ENCODE measurements at regions not wholly inside any gene's neighbourhood (a gene's known extent, or its start where the extent isn't known, plus 50 kb on each side); places are given as distances from the start of the nearest gene placed in this dataset.
A peak's percentile ranks its signal among the peaks of the same experiment; 100 is the strongest.

GRCh38 chr3:168598250-168598649 is 502.5 kb upstream of the GOLIM4 start:
- CTCF ChIA-PET, result interaction anchor here (1.0 to 1.1 kb wide), 2 partner anchors 10 to 87 kb away, joined by 3 to 4 read pairs; no protein-coding TSS in a partner anchor
- no CpG with 5 or more reads among the region's 2 CpGs for WGBS (ENCODE audit: insufficient coverage)
- Histone ChIP-seq H3K4me1 (ENCODE audit: control extremely low read depth in 1 of 4, control insufficient read depth in 4 of 4, insufficient read depth in 4 of 4, low read length in 3 of 4) (peaks cover 2 to 26% (median 5%) of the 10 kb centered on the region in 4 experiments), H3K36me3 (ENCODE audit: control insufficient read depth in 4 of 4, insufficient read depth in 4 of 4, low read length in 3 of 4) (no peaks in the 10 kb centered on the region), H3K9me3 (ENCODE audit: control extremely low read depth in 1 of 5, control insufficient read depth in 4 of 5, insufficient read depth in 2 of 5, low read depth in 1 of 5, low read length in 4 of 5) (peaks cover 0 to 3% (median 0%) of the 10 kb centered on the region in 5 experiments), H3K27me3 (replicated peaks in 2 of 5; ENCODE audit: control insufficient read depth in 4 of 5, insufficient read depth in 5 of 5, low read length in 4 of 5) (no peaks in the 10 kb centered on the region), H3K4me3 (ENCODE audit: control insufficient read depth in 1 of 7, extremely low read depth in 1 of 7, insufficient read depth in 4 of 7, low read depth in 2 of 7, low read length in 6 of 7) (no peak overlapping the region), H3K27ac (ENCODE audit: insufficient read depth in 1 of 2, low read depth in 1 of 2, low read length in 2 of 2, poor library complexity in 1 of 2, severe bottlenecking in 2 of 2) (no peak overlapping the region)
- POLR2A ChIA-PET, result interaction anchor here (1.0 kb wide), 1 partner anchor 14 kb away, joined by 4 read pairs; no protein-coding TSS in a partner anchor
- no peak for DNase-seq

- Histone ChIP-seq H3K9me3 (ENCODE audit: control extremely low read depth in 1 of 5, control insufficient read depth in 4 of 5, insufficient read depth in 2 of 5, low read depth in 1 of 5, low read length in 4 of 5) (peaks cover 0 to 3% (median 0%) of the 10 kb centered on the region in 5 experiments), H3K27ac (ENCODE audit: insufficient read depth in 1 of 2, low read depth in 1 of 2, low read length in 2 of 2, poor library complexity in 1 of 2, severe bottlenecking in 2 of 2) (peak overlapping the region in 1 of 2 experiments; percentile 15), H3K4me3 (ENCODE audit: control insufficient read depth in 1 of 7, extremely low read depth in 1 of 7, insufficient read depth in 4 of 7, low read depth in 2 of 7, low read length in 6 of 7) (peak overlapping the region in 1 of 7 experiments; percentile 6), H3K36me3 (ENCODE audit: control insufficient read depth in 4 of 4, insufficient read depth in 4 of 4, low read length in 3 of 4) (no peaks in the 10 kb centered on the region), H3K27me3 (replicated peaks in 2 of 5; ENCODE audit: control insufficient read depth in 4 of 5, insufficient read depth in 5 of 5, low read length in 4 of 5) (no peaks in the 10 kb centered on the region), H3K4me1 (ENCODE audit: control extremely low read depth in 1 of 4, control insufficient read depth in 4 of 4, insufficient read depth in 4 of 4, low read length in 3 of 4) (peaks cover 2 to 35% (median 8%) of the 10 kb centered on the region in 4 experiments)
- ChIA-PET CTCF (interaction anchor here (1.0 to 1.3 kb wide), 3 partner anchors 12 to 24 kb away, joined by 3 read pairs; no protein-coding TSS in a partner anchor), POLR2A (no interaction called here)
- peak in 2 of 3 donors; percentile 68 to 83 for DNase-seq
- WGBS (ENCODE audit: insufficient coverage), result no CpG with 5 or more reads among the region's 1 CpG
Measured at GRCh38 chr3:168596175-168596823, 500.6 kb upstream of the GOLIM4 start.

GRCh38 chr3:168591587-168591986 is 495.9 kb upstream of the GOLIM4 start:
- Histone ChIP-seq H3K27ac (ENCODE audit: insufficient read depth in 1 of 2, low read depth in 1 of 2, low read length in 2 of 2, poor library complexity in 1 of 2, severe bottlenecking in 2 of 2) (no peak overlapping the region), H3K4me3 (ENCODE audit: control insufficient read depth in 1 of 7, extremely low read depth in 1 of 7, insufficient read depth in 4 of 7, low read depth in 2 of 7, low read length in 6 of 7) (peak overlapping the region in 3 of 7 experiments; percentile 20 to 51 (median 42)), H3K9me3 (ENCODE audit: control extremely low read depth in 1 of 5, control insufficient read depth in 4 of 5, insufficient read depth in 2 of 5, low read depth in 1 of 5, low read length in 4 of 5) (peaks cover 0 to 3% (median 0%) of the 10 kb centered on the region in 5 experiments), H3K36me3 (ENCODE audit: control insufficient read depth in 4 of 4, insufficient read depth in 4 of 4, low read length in 3 of 4) (no peaks in the 10 kb centered on the region), H3K27me3 (replicated peaks in 2 of 5; ENCODE audit: control insufficient read depth in 4 of 5, insufficient read depth in 5 of 5, low read length in 4 of 5) (no peaks in the 10 kb centered on the region), H3K4me1 (ENCODE audit: control extremely low read depth in 1 of 4, control insufficient read depth in 4 of 4, insufficient read depth in 4 of 4, low read length in 3 of 4) (peaks cover 2 to 26% (median 8%) of the 10 kb centered on the region in 4 experiments)
- no peak for DNase-seq
- CTCF ChIA-PET, result interaction anchor here (1.1 to 1.5 kb wide), 2 partner anchors 15 to 70 kb away, joined by 3 read pairs; no protein-coding TSS in a partner anchor
- 50% methylated on average over 1 of the region's 2 CpGs for WGBS (ENCODE audit: insufficient coverage)
- POLR2A ChIA-PET, result no interaction called here

- ChIA-PET POLR2A (no interaction called here), CTCF (no interaction called here)
- no peak for DNase-seq
- Histone ChIP-seq H3K27me3 (replicated peaks in 2 of 5; ENCODE audit: control insufficient read depth in 4 of 5, insufficient read depth in 5 of 5, low read length in 4 of 5) (no peaks in the 10 kb centered on the region), H3K4me3 (ENCODE audit: control insufficient read depth in 1 of 7, extremely low read depth in 1 of 7, insufficient read depth in 4 of 7, low read depth in 2 of 7, low read length in 6 of 7) (no peak overlapping the region), H3K9me3 (ENCODE audit: control extremely low read depth in 1 of 5, control insufficient read depth in 4 of 5, insufficient read depth in 2 of 5, low read depth in 1 of 5, low read length in 4 of 5) (peaks cover 0 to 3% (median 0%) of the 10 kb centered on the region in 5 experiments), H3K27ac (ENCODE audit: insufficient read depth in 1 of 2, low read depth in 1 of 2, low read length in 2 of 2, poor library complexity in 1 of 2, severe bottlenecking in 2 of 2) (no peak overlapping the region), H3K36me3 (ENCODE audit: control insufficient read depth in 4 of 4, insufficient read depth in 4 of 4, low read length in 3 of 4) (no peaks in the 10 kb centered on the region), H3K4me1 (ENCODE audit: control extremely low read depth in 1 of 4, control insufficient read depth in 4 of 4, insufficient read depth in 4 of 4, low read length in 3 of 4) (peaks cover 4 to 25% (median 11%) of the 10 kb centered on the region in 4 experiments)
- WGBS (ENCODE audit: insufficient coverage), result 93% methylated on average over 2 of the region's 3 CpGs
Measured at GRCh38 chr3:168589376-168589775, 493.7 kb upstream of the GOLIM4 start.

GRCh38 chr3:168585544-168585943 is 489.8 kb upstream of the GOLIM4 start:
- no peaks in the 10 kb centered on the region for H3K9me3 ChIP-seq (ENCODE audit: control extremely low read depth in 1 of 5, control insufficient read depth in 4 of 5, insufficient read depth in 2 of 5, low read depth in 1 of 5, low read length in 4 of 5)
- peaks cover 4 to 34% (median 10%) of the 10 kb centered on the region in 4 experiments for H3K4me1 ChIP-seq (ENCODE audit: control extremely low read depth in 1 of 4, control insufficient read depth in 4 of 4, insufficient read depth in 4 of 4, low read length in 3 of 4)
- DNase-seq, result peak in 1 of 3 donors; percentile 37
- no peaks in the 10 kb centered on the region for H3K27me3 ChIP-seq (replicated peaks in 2 of 5; ENCODE audit: control insufficient read depth in 4 of 5, insufficient read depth in 5 of 5, low read length in 4 of 5)
- H3K4me3 ChIP-seq (ENCODE audit: control insufficient read depth in 1 of 7, extremely low read depth in 1 of 7, insufficient read depth in 4 of 7, low read depth in 2 of 7, low read length in 6 of 7), result no peak overlapping the region
- H3K27ac ChIP-seq (ENCODE audit: insufficient read depth in 1 of 2, low read depth in 1 of 2, low read length in 2 of 2, poor library complexity in 1 of 2, severe bottlenecking in 2 of 2), result no peak overlapping the region
- ChIA-PET CTCF (interaction anchor here (0.9 to 2.0 kb wide), 2 partner anchors 74 to 79 kb away, joined by 3 to 6 read pairs; no protein-coding TSS in a partner anchor), POLR2A (interaction anchor here (0.9 kb wide), 1 partner anchor 20 kb away, joined by 3 read pairs; no protein-coding TSS in a partner anchor)
- no peaks in the 10 kb centered on the region for H3K36me3 ChIP-seq (ENCODE audit: control insufficient read depth in 4 of 4, insufficient read depth in 4 of 4, low read length in 3 of 4)

- no CpG with 5 or more reads among the region's 3 CpGs for WGBS (ENCODE audit: insufficient coverage)
- Histone ChIP-seq H3K9me3 (ENCODE audit: control extremely low read depth in 1 of 5, control insufficient read depth in 4 of 5, insufficient read depth in 2 of 5, low read depth in 1 of 5, low read length in 4 of 5) (no peaks in the 10 kb centered on the region), H3K4me3 (ENCODE audit: control insufficient read depth in 1 of 7, extremely low read depth in 1 of 7, insufficient read depth in 4 of 7, low read depth in 2 of 7, low read length in 6 of 7) (no peak overlapping the region), H3K27me3 (replicated peaks in 2 of 5; ENCODE audit: control insufficient read depth in 4 of 5, insufficient read depth in 5 of 5, low read length in 4 of 5) (no peaks in the 10 kb centered on the region), H3K4me1 (ENCODE audit: control extremely low read depth in 1 of 4, control insufficient read depth in 4 of 4, insufficient read depth in 4 of 4, low read length in 3 of 4) (peaks cover 4 to 43% (median 13%) of the 10 kb centered on the region in 4 experiments), H3K27ac (ENCODE audit: insufficient read depth in 1 of 2, low read depth in 1 of 2, low read length in 2 of 2, poor library complexity in 1 of 2, severe bottlenecking in 2 of 2) (no peak overlapping the region), H3K36me3 (ENCODE audit: control insufficient read depth in 4 of 4, insufficient read depth in 4 of 4, low read length in 3 of 4) (no peaks in the 10 kb centered on the region)
- DNase-seq, result no peak
- ChIA-PET CTCF (interaction anchor here (2.0 kb wide), 1 partner anchor 73 kb away, joined by 6 read pairs; no protein-coding TSS in a partner anchor), POLR2A (no interaction called here)
Measured at GRCh38 chr3:168583977-168584376, 488.3 kb upstream of the GOLIM4 start.

- Histone ChIP-seq H3K9me3 (ENCODE audit: control extremely low read depth in 1 of 5, control insufficient read depth in 4 of 5, insufficient read depth in 2 of 5, low read depth in 1 of 5, low read length in 4 of 5) (no peaks in the 10 kb centered on the region), H3K4me3 (ENCODE audit: control insufficient read depth in 1 of 7, extremely low read depth in 1 of 7, insufficient read depth in 4 of 7, low read depth in 2 of 7, low read length in 6 of 7) (no peak overlapping the region), H3K27me3 (replicated peaks in 2 of 5; ENCODE audit: control insufficient read depth in 4 of 5, insufficient read depth in 5 of 5, low read length in 4 of 5) (no peaks in the 10 kb centered on the region), H3K36me3 (ENCODE audit: control insufficient read depth in 4 of 4, insufficient read depth in 4 of 4, low read length in 3 of 4) (no peaks in the 10 kb centered on the region), H3K4me1 (ENCODE audit: control extremely low read depth in 1 of 4, control insufficient read depth in 4 of 4, insufficient read depth in 4 of 4, low read length in 3 of 4) (peaks cover 4 to 48% (median 13%) of the 10 kb centered on the region in 4 experiments), H3K27ac (ENCODE audit: insufficient read depth in 1 of 2, low read depth in 1 of 2, low read length in 2 of 2, poor library complexity in 1 of 2, severe bottlenecking in 2 of 2) (no peak overlapping the region)
- no peak for DNase-seq
- ChIA-PET POLR2A (no interaction called here), CTCF (no interaction called here)
Measured at GRCh38 chr3:168582503-168582902, 486.8 kb upstream of the GOLIM4 start.

Data from common myeloid progenitor, CD34-positive (primary cell).